ENCODE measurements at regions not wholly inside any gene's neighbourhood (a gene's known extent, or its start where the extent isn't known, plus 50 kb on each side); places are given as distances from the start of the nearest gene placed in this dataset.

DNA sequence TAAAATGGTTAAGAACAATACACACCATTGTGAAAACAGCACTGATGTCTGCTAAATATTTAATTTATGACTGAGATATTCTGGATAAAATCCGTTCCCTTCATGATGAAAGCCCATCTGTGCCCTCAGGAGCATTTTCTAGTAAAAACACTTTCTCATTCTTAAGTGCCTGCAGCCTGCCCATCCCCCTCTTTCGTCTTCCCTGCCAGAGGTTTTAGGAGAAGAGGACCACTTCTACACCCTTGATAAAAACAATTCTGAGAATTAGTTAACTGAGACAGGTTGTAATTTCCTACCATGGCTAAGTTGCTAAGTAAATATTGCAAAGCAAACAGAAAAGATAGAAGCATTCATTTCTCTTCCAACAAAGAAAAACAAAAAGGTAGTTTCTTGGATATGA is 272.6 kb downstream of the ATPSCKMT start:
- no peak for TF ChIP-seq EZH2 (IDR thresholded peaks at IDR 0.05; ENCODE audit: borderline replicate concordance)
- TF ChIP-seq, protein P1, sequence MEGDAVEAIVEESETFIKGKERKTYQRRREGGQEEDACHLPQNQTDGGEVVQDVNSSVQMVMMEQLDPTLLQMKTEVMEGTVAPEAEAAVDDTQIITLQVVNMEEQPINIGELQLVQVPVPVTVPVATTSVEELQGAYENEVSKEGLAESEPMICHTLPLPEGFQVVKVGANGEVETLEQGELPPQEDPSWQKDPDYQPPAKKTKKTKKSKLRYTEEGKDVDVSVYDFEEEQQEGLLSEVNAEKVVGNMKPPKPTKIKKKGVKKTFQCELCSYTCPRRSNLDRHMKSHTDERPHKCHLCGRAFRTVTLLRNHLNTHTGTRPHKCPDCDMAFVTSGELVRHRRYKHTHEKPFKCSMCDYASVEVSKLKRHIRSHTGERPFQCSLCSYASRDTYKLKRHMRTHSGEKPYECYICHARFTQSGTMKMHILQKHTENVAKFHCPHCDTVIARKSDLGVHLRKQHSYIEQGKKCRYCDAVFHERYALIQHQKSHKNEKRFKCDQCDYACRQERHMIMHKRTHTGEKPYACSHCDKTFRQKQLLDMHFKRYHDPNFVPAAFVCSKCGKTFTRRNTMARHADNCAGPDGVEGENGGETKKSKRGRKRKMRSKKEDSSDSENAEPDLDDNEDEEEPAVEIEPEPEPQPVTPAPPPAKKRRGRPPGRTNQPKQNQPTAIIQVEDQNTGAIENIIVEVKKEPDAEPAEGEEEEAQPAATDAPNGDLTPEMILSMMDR (IDR thresholded peaks at IDR 0.05; ENCODE audit: poor library complexity): no peak

Data from hepatocyte (in vitro differentiated cells).